Muscle of leg (tissue), 3 donors: ENCODE measurements at regions not wholly inside any gene's neighbourhood (a gene's known extent, or its start where the extent isn't known, plus 50 kb on each side); places are given as distances from the start of the nearest gene placed in this dataset.
A peak's percentile ranks its signal among the peaks of the same experiment; 100 is the strongest.

Experiments
- DNase-seq: peaks from one replicate; pipeline ENCODE4 v3.0.0; 2013
- H3K27ac ChIP-seq: one replicate; pipeline ENCODE4 v1.5.1; 2013; ENCODE audit warnings: mild to moderate bottlenecking, low read length, control low read depth
- H3K27me3 ChIP-seq: one replicate; pipeline ENCODE4 v1.6.1; 2013; ENCODE audit warnings: low read length; ENCODE audit not compliant: control insufficient read depth, insufficient read depth
- H3K36me3 ChIP-seq: one replicate; pipeline ENCODE4 v1.6.1; 2013; ENCODE audit warnings: low read length; ENCODE audit not compliant: control insufficient read depth, insufficient read depth
- H3K4me1 ChIP-seq: one replicate; pipeline ENCODE4 v1.6.1; 2013; ENCODE audit warnings: low read length; ENCODE audit not compliant: control insufficient read depth, insufficient read depth
- H3K4me3 ChIP-seq: one replicate; pipeline ENCODE4 v1.5.1; 2013; ENCODE audit warnings: low read length, control low read depth
- H3K9me3 ChIP-seq: replicated peaks from 2 replicates; pipeline ENCODE4 v1.6.1; 2013; ENCODE audit warnings: low read depth, low read length; ENCODE audit not compliant: control insufficient read depth
- WGBS: methylation state at CpG from one replicate; pipeline ENCODE4 v1.1.5; 2013; ENCODE audit warnings: missing lambda C conversion rate; ENCODE audit not compliant: insufficient coverage; 5-methylcytosine and 5-hydroxymethylcytosine counted together

- no peaks in the 10 kb centered on the region for H3K36me3 ChIP-seq
- H3K27me3 ChIP-seq: no peaks in the 10 kb centered on the region
- H3K4me3 ChIP-seq: no peak overlapping the region
- H3K4me1 ChIP-seq: peaks cover 2% of the 10 kb centered on the region
- DNase-seq: peak; percentile 12
- H3K27ac ChIP-seq: no peak overlapping the region
- WGBS: no CpG with 5 or more reads among the region's 2 CpGs
- H3K9me3 ChIP-seq: peaks cover 6% of the 10 kb centered on the region
Measured at GRCh38 chr4:155523358-155523757, 143.3 kb upstream of the GUCY1A1 start.

- Histone ChIP-seq H3K27ac (no peak overlapping the region), H3K27me3 (no peaks in the 10 kb centered on the region)
- no peak for DNase-seq
Measured at GRCh38 chr4:155522201-155522600, 144.4 kb upstream of the GUCY1A1 start.

GRCh38 chr4:155521382-155521781 lies 144.6 kb upstream of the MAP9 start:
- DNase-seq: no peak
- H3K4me1 ChIP-seq: no peaks in the 10 kb centered on the region
- no peak overlapping the region for H3K4me3 ChIP-seq
- H3K27ac ChIP-seq: no peak overlapping the region
- H3K36me3 ChIP-seq: no peaks in the 10 kb centered on the region
- H3K9me3 ChIP-seq: peaks cover 6% of the 10 kb centered on the region
- H3K27me3 ChIP-seq: no peaks in the 10 kb centered on the region
- 85% methylated on average over 5 of the region's 7 CpGs for WGBS

More at GRCh38 chr4:155522201-155522600, 144.4 kb upstream of the GUCY1A1 start:
- Histone ChIP-seq H3K4me1 (peaks cover 2% of the 10 kb centered on the region), H3K9me3 (peaks cover 6% of the 10 kb centered on the region), H3K4me3 (no peak overlapping the region), H3K36me3 (no peaks in the 10 kb centered on the region)
- WGBS: no CpG with 5 or more reads among the region's 2 CpGs

- no peak for DNase-seq
- Histone ChIP-seq H3K4me1 (peaks cover 2% of the 10 kb centered on the region), H3K4me3 (no peak overlapping the region), H3K27ac (no peak overlapping the region), H3K36me3 (no peaks in the 10 kb centered on the region), H3K27me3 (no peaks in the 10 kb centered on the region), H3K9me3 (no peaks in the 10 kb centered on the region)
- WGBS: no CpG with 5 or more reads among the region's 3 CpGs
Measured at GRCh38 chr4:155515444-155516075, 138.8 kb upstream of the MAP9 start.

- H3K27ac ChIP-seq: no peak overlapping the region
- 91% methylated on average over 1 of the region's 2 CpGs for WGBS
- H3K4me3 ChIP-seq: no peak overlapping the region
Measured at GRCh38 chr4:155514628-155515027, 137.9 kb upstream of the MAP9 start.

GRCh38 chr4:155512817-155513216 lies 136.1 kb upstream of the MAP9 start:
- H3K4me3 ChIP-seq: no peak overlapping the region
- no peak overlapping the region for H3K27ac ChIP-seq
- no peaks in the 10 kb centered on the region for H3K36me3 ChIP-seq
- no peaks in the 10 kb centered on the region for H3K27me3 ChIP-seq
- H3K9me3 ChIP-seq: no peaks in the 10 kb centered on the region
- peak; percentile 75 for DNase-seq
- peaks cover 2% of the 10 kb centered on the region for H3K4me1 ChIP-seq
- WGBS: 53% methylated on average over 4 of the region's 5 CpGs

More at GRCh38 chr4:155514628-155515027, 137.9 kb upstream of the MAP9 start:
- Histone ChIP-seq H3K9me3 (no peaks in the 10 kb centered on the region), H3K36me3 (no peaks in the 10 kb centered on the region), H3K4me1 (peaks cover 2% of the 10 kb centered on the region), H3K27me3 (no peaks in the 10 kb centered on the region)
- DNase-seq: no peak

- whole genome bisulfite sequencing: no CpG with 5 or more reads among the region's 1 CpG
- H3K27ac ChIP-seq: no peak overlapping the region
Measured at GRCh38 chr4:155512046-155512445, 135.3 kb upstream of the MAP9 start.

GRCh38 chr4:155510771-155511170 lies 134.0 kb upstream of the MAP9 start:
- H3K36me3 ChIP-seq: no peaks in the 10 kb centered on the region
- no peak overlapping the region for H3K4me3 ChIP-seq
- no peaks in the 10 kb centered on the region for H3K27me3 ChIP-seq
- peaks cover 4% of the 10 kb centered on the region for H3K4me1 ChIP-seq
- H3K9me3 ChIP-seq: no peaks in the 10 kb centered on the region
- no peak overlapping the region for H3K27ac ChIP-seq
- no peak for DNase-seq
- 40% methylated on average over 2 of the region's 2 CpGs for whole genome bisulfite sequencing

More at GRCh38 chr4:155512046-155512445, 135.3 kb upstream of the MAP9 start:
- Histone ChIP-seq H3K4me3 (no peak overlapping the region), H3K27me3 (no peaks in the 10 kb centered on the region), H3K4me1 (peaks cover 2% of the 10 kb centered on the region), H3K9me3 (no peaks in the 10 kb centered on the region), H3K36me3 (no peaks in the 10 kb centered on the region)
- DNase-seq: no peak

- Histone ChIP-seq H3K27me3 (no peaks in the 10 kb centered on the region), H3K9me3 (no peaks in the 10 kb centered on the region), H3K36me3 (no peaks in the 10 kb centered on the region), H3K4me3 (no peak overlapping the region), H3K4me1 (peaks cover 2% of the 10 kb centered on the region), H3K27ac (no peak overlapping the region)
- peak; percentile 62 for DNase-seq
Measured at GRCh38 chr4:155509555-155509954, 132.8 kb upstream of the MAP9 start.

GRCh38 chr4:155506745-155507144 lies 130.0 kb upstream of the MAP9 start:
- Histone ChIP-seq H3K4me1 (peaks cover 2% of the 10 kb centered on the region), H3K9me3 (no peaks in the 10 kb centered on the region), H3K27ac (no peak overlapping the region), H3K4me3 (no peak overlapping the region), H3K36me3 (no peaks in the 10 kb centered on the region), H3K27me3 (no peaks in the 10 kb centered on the region)
- WGBS: 67% methylated on average over 1 of the region's 4 CpGs
- peak; percentile 71 for DNase-seq

- H3K4me1 ChIP-seq: peaks cover 2% of the 10 kb centered on the region
- no peaks in the 10 kb centered on the region for H3K9me3 ChIP-seq
- no peak for DNase-seq
- H3K27me3 ChIP-seq: no peaks in the 10 kb centered on the region
- H3K4me3 ChIP-seq: no peak overlapping the region
- no peak overlapping the region for H3K27ac ChIP-seq
- no CpG with 5 or more reads among the region's 3 CpGs for WGBS
- no peaks in the 10 kb centered on the region for H3K36me3 ChIP-seq
Measured at GRCh38 chr4:155505321-155505720, 128.6 kb upstream of the MAP9 start.
